ENCODE measurements at regions not wholly inside any gene's neighbourhood (a gene's known extent, or its start where the extent isn't known, plus 50 kb on each side); places are given as distances from the start of the nearest gene placed in this dataset.

DNA sequence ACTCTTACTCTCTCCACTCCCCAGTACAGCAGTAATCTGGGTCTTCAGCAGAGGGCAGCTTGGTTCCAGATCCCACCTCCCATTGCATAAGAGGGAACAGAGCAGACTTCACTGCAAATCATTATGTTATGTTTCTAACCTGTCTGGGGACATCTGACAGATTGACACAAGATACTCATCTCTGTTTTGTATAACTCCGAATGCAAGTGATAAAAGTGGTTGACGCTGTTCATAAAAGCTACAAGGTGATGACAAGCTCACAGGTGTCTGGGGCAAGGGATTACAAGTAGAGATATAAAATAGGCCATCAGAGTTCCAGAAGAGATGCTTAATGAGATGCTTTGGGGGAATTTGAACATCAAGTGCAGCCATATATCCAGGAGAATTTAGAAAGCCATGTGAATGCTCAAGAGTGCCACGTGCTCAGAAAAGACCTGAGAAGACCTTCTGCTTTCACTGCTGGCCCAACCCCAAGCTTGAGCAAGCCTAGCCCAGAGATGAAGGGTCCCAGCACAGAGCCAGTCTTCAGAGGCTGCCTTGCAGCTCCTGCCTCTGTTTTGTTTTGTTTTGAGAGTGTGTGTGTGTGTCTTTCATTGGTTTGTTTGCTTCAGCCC lies 80.6 kb downstream of the VSTM2A start:
- DNase-seq = no peak

All from stimulated activated CD4-positive, alpha-beta T cell treated with anti-CD3 and anti-CD28 coated beads, Interleukin-2, amount 100 ng/mL, for 24 hours (primary cell).